Activated CD8-positive, alpha-beta T cell treated with anti-CD3 and anti-CD28 coated beads for 36 hours (primary cell): ENCODE measurements at regions not wholly inside any gene's neighbourhood (a gene's known extent, or its start where the extent isn't known, plus 50 kb on each side); places are given as distances from the start of the nearest gene placed in this dataset.

ENCODE experiments used
- ATAC-seq: fragments of 200-7000 bp; cut with Tn5 transposase; one replicate; pipeline ENCODE4 v1.10.0; 2021; ENCODE audit warnings: mild to moderate bottlenecking, moderate library complexity
- CTCF ChIA-PET: fragments of 350-600 bp; sonication (Branson Sonifier 250); formaldehyde crosslinking; loops from one replicate; lab custom pipeline; 2021; ENCODE audit warnings: antibody characterized with exemption; lab: Charles Lee
- POLR2A ChIA-PET: fragments of 350-600 bp; sonication (Branson Sonifier 250); formaldehyde crosslinking; loops from one replicate; lab custom pipeline; 2021; ENCODE audit warnings: antibody characterized with exemption; lab: Charles Lee
- DNase-seq: peaks from one replicate; pipeline ENCODE4 v3.0.0-alpha.2; 2020
- H3K27ac Mint-ChIP-seq: one replicate; pipeline ENCODE4 v1.8.0; 2021; ENCODE audit warnings: mild to moderate bottlenecking, mixed read lengths
- H3K27me3 Mint-ChIP-seq: one replicate; pipeline ENCODE4 v1.8.0; 2021; ENCODE audit warnings: mixed read lengths
- H3K36me3 Mint-ChIP-seq: one replicate; pipeline ENCODE4 v1.8.0; 2021; ENCODE audit warnings: low read depth, mixed read lengths
- H3K4me1 Mint-ChIP-seq: one replicate; pipeline ENCODE4 v1.8.0; 2021; ENCODE audit warnings: low read depth, mixed read lengths
- H3K4me3 Mint-ChIP-seq: one replicate; pipeline ENCODE4 v1.8.0; 2021; ENCODE audit warnings: mild to moderate bottlenecking, moderate library complexity, mixed read lengths
- H3K9me3 Mint-ChIP-seq: one replicate; pipeline ENCODE4 v1.8.0; 2021; ENCODE audit warnings: mixed read lengths
- intact Hi-C: fragments of 100-400 bp; cut with micrococcal nuclease; formaldehyde crosslinking; loops from one replicate; pipeline ENCODE4 v1.10.0; 2022
- TF ChIP-seq, protein P1 (sequence below): fragments of 200-600 bp; IDR thresholded peaks from one replicate; pipeline ENCODE4 v1.8.0; 2022; ENCODE audit warnings: antibody characterized with exemption, mild to moderate bottlenecking

DNA sequence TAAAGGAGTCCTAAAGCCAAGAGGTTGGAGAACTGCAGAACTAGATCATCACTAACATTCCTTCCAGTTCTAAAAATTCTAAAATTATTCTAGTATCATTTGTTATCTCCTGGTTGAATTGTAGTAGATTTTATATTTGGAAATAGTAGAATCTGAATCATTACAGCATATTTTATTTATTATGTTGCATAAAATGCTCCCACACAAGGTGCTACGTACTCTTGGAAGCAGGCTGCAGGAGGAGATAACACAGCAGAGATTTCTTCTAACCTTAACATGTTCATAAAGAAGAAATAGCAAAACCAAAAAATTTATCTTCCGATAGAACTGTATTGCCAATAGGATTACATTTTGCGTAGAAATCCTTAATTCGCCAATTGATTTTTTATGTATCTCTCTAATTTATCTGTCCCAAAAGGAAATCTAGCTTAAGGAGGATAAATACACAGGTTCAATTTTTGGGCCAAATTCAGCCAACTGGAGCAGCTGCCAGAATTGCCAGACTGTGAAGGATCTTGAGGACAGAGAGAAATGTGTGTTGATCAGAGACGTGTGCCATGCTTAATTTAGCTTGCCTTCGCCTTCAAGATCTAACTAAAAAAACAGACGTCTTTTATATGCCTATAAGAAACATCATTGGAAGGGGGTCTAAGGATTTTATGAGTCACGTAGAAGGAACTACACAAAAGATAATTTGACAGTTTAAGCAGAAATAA is 134.4 kb upstream of the MITF start:
- no peak for DNase-seq
- H3K36me3 Mint-ChIP-seq = no peaks in the 10 kb centered on the region
- no peaks in the 10 kb centered on the region for H3K4me1 Mint-ChIP-seq
- no peak for ATAC-seq
- TF ChIP-seq, protein P1, sequence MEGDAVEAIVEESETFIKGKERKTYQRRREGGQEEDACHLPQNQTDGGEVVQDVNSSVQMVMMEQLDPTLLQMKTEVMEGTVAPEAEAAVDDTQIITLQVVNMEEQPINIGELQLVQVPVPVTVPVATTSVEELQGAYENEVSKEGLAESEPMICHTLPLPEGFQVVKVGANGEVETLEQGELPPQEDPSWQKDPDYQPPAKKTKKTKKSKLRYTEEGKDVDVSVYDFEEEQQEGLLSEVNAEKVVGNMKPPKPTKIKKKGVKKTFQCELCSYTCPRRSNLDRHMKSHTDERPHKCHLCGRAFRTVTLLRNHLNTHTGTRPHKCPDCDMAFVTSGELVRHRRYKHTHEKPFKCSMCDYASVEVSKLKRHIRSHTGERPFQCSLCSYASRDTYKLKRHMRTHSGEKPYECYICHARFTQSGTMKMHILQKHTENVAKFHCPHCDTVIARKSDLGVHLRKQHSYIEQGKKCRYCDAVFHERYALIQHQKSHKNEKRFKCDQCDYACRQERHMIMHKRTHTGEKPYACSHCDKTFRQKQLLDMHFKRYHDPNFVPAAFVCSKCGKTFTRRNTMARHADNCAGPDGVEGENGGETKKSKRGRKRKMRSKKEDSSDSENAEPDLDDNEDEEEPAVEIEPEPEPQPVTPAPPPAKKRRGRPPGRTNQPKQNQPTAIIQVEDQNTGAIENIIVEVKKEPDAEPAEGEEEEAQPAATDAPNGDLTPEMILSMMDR = no peak
- H3K27ac Mint-ChIP-seq = no peak overlapping the region
- intact Hi-C loops = no loop called here
- peaks cover 2% of the 10 kb centered on the region for H3K27me3 Mint-ChIP-seq
- POLR2A ChIA-PET = no interaction called here
- CTCF ChIA-PET = no interaction called here
- H3K9me3 Mint-ChIP-seq = no peaks in the 10 kb centered on the region
- no peak overlapping the region for H3K4me3 Mint-ChIP-seq

GRCh38 chr3:69602112-69602511 is 137.2 kb upstream of the MITF start:
- no peaks in the 10 kb centered on the region for H3K9me3 Mint-ChIP-seq
- no peaks in the 10 kb centered on the region for H3K4me1 Mint-ChIP-seq
- POLR2A ChIA-PET = no interaction called here
- ATAC-seq (no peak), DNase-seq (no peak)
- intact Hi-C loops = no loop called here
- H3K4me3 Mint-ChIP-seq = no peak overlapping the region
- no peaks in the 10 kb centered on the region for H3K36me3 Mint-ChIP-seq
- TF ChIP-seq, protein P1 = no peak
- H3K27me3 Mint-ChIP-seq = peaks cover 2% of the 10 kb centered on the region
- CTCF ChIA-PET = interaction anchor here (1.1 kb wide), 1 partner anchor 150 kb away, joined by 3 read pairs; no protein-coding TSS in a partner anchor
- H3K27ac Mint-ChIP-seq = no peak overlapping the region

GRCh38 chr3:69594286-69594685 is 145.0 kb upstream of the MITF start:
- intact Hi-C loops = no loop called here
- no peaks in the 10 kb centered on the region for H3K4me1 Mint-ChIP-seq
- no peaks in the 10 kb centered on the region for H3K27me3 Mint-ChIP-seq
- no peaks in the 10 kb centered on the region for H3K36me3 Mint-ChIP-seq
- no peak overlapping the region for H3K4me3 Mint-ChIP-seq
- ATAC-seq (no peak), DNase-seq (no peak)
- TF ChIP-seq, protein P1 = no peak
- CTCF ChIA-PET = no interaction called here
- H3K27ac Mint-ChIP-seq = no peak overlapping the region
- POLR2A ChIA-PET = no interaction called here
- no peaks in the 10 kb centered on the region for H3K9me3 Mint-ChIP-seq

DNA sequence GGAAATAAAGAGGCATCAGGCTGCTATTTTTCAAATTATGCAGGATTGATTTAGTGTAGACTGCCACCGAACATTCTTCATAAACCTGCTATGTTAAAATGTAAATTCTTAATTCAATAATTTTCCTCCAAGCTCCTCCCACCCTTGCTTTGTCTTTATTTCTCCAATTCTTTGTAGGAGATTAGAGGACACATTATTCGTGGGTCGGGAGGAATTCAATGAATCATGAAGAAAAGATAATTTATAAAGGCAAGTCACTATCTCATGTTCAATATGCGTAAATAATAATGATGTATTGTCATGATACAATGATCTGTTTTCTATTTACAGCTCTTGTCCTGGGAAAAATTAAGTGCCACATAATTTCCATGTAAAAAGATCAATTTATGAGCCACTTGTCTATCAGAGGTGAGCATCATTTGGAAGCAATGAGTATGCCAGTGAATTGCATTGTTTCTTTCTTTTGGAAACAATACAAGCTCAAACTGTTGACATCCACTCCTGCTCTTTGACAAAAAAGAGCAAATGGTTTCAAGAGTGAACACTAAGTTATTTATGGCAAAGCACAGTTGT is 148.0 kb upstream of the MITF start:
- TF ChIP-seq, protein P1 = no peak
- Mint-ChIP-seq H3K36me3 (no peaks in the 10 kb centered on the region), H3K27ac (no peak overlapping the region), H3K27me3 (no peaks in the 10 kb centered on the region), H3K4me1 (no peaks in the 10 kb centered on the region), H3K9me3 (peaks cover 6% of the 10 kb centered on the region), H3K4me3 (no peak overlapping the region)
- ChIA-PET CTCF (no interaction called here), POLR2A (no interaction called here)
- no peak for ATAC-seq
- no peak for DNase-seq
- intact Hi-C loops = no loop called here

DNA sequence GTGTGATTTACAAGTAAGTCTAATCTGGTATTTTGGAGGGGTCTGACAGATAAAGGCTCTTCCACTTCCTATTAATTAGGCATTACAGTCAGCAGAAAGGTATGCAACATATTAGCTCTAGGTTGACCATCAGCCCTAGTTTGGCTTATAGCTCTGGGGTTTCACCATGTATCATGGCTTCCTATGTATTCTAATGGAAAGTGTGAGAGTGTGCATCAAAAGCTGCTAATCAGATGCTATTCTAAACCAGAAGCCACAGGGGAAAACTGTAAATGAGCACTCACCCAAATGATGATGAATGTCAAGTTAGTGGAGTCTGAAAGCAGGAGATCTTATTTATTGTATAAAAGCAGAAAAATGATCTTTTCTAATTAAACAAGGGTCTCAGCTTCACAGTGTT is 149.2 kb upstream of the MITF start:
- intact Hi-C loops = no loop called here
- POLR2A ChIA-PET = no interaction called here
- H3K4me3 Mint-ChIP-seq = no peak overlapping the region
- no peaks in the 10 kb centered on the region for H3K36me3 Mint-ChIP-seq
- H3K4me1 Mint-ChIP-seq = no peaks in the 10 kb centered on the region
- H3K9me3 Mint-ChIP-seq = peaks cover 6% of the 10 kb centered on the region
- no peak for ATAC-seq
- TF ChIP-seq, protein P1 = no peak
- CTCF ChIA-PET = no interaction called here
- DNase-seq = no peak
- H3K27me3 Mint-ChIP-seq = no peaks in the 10 kb centered on the region
- H3K27ac Mint-ChIP-seq = no peak overlapping the region
